ENCODE measurements at regions not wholly inside any gene's neighbourhood (a gene's known extent, or its start where the extent isn't known, plus 50 kb on each side); places are given as distances from the start of the nearest gene placed in this dataset.

- no peak for DNase-seq (ENCODE audit: low read depth)
- H3K4me3 ChIP-seq (ENCODE audit: low read depth, low read length): no peak overlapping the region
- TF ChIP-seq, protein P1, sequence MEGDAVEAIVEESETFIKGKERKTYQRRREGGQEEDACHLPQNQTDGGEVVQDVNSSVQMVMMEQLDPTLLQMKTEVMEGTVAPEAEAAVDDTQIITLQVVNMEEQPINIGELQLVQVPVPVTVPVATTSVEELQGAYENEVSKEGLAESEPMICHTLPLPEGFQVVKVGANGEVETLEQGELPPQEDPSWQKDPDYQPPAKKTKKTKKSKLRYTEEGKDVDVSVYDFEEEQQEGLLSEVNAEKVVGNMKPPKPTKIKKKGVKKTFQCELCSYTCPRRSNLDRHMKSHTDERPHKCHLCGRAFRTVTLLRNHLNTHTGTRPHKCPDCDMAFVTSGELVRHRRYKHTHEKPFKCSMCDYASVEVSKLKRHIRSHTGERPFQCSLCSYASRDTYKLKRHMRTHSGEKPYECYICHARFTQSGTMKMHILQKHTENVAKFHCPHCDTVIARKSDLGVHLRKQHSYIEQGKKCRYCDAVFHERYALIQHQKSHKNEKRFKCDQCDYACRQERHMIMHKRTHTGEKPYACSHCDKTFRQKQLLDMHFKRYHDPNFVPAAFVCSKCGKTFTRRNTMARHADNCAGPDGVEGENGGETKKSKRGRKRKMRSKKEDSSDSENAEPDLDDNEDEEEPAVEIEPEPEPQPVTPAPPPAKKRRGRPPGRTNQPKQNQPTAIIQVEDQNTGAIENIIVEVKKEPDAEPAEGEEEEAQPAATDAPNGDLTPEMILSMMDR (IDR thresholded peaks at IDR 0.05; ENCODE audit: control insufficient read depth, extremely low read depth, insufficient read depth): no peak
These were observed 498.1 kb downstream of the SLC4A3 start for GRCh38 chr2:220125551-220125950.

DNA sequence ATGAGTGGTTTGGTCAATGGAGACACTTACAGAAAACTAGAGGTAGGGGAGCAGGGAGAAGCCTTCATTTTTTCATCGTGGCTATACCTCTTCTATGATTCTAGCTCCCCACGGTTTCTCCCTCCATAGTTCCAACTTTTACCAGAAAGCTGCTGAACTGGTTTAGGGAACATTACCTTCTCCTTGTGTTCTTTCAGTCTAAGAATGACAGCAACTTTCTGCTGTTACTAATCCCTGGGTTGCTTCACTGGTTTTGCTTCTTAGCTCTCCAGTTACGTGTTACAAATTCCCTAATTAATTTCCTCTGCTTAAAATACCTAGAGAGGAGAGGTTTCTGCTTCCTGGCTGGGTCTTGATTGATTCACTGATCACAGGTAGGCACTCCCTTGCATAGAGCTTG lies 499.9 kb downstream of the SLC4A3 start:
- no peak overlapping the region for H3K4me3 ChIP-seq (ENCODE audit: low read depth, low read length)
- TF ChIP-seq, protein P1 (IDR thresholded peaks at IDR 0.05; ENCODE audit: control insufficient read depth, extremely low read depth, insufficient read depth): no peak
- no peak for DNase-seq (ENCODE audit: low read depth)

GRCh38 chr2:220127876-220128275 lies 500.4 kb downstream of the SLC4A3 start:
- TF ChIP-seq, protein P1 (IDR thresholded peaks at IDR 0.05; ENCODE audit: control insufficient read depth, extremely low read depth, insufficient read depth): no peak
- no peak overlapping the region for H3K4me3 ChIP-seq (ENCODE audit: low read depth, low read length)
- no peak for DNase-seq (ENCODE audit: low read depth)

DNA sequence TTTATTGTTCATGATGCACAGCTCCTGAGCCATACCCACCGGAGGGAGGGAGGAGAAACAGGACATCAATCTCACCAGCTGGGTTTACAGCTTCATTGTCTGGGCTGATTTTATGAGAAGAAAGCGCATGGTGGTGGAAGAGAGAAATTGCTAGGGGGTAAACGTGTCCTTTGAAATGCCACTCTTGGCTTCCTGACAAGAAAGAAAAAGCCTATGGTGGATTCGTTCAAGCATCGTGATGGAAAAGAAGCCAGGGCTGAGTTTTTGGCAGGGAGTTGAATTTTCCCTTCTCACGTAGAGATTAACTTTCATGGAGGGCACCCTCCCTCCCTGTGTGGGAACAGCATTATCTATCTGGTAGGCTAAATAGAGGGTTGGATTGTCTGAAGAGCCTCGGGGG lies 502.0 kb downstream of the SLC4A3 start:
- DNase-seq (ENCODE audit: low read depth): no peak
- no peak overlapping the region for H3K4me3 ChIP-seq (ENCODE audit: low read depth, low read length)
- TF ChIP-seq, protein P1 (IDR thresholded peaks at IDR 0.05; ENCODE audit: control insufficient read depth, extremely low read depth, insufficient read depth): no peak

GRCh38 chr2:220134756-220135534 lies 507.5 kb downstream of the SLC4A3 start:
- H3K4me3 ChIP-seq (ENCODE audit: low read depth, low read length): no peak overlapping the region
- no peak for DNase-seq (ENCODE audit: low read depth)
- TF ChIP-seq, protein P1 (IDR thresholded peaks at IDR 0.05; ENCODE audit: control insufficient read depth, extremely low read depth, insufficient read depth): no peak

DNA sequence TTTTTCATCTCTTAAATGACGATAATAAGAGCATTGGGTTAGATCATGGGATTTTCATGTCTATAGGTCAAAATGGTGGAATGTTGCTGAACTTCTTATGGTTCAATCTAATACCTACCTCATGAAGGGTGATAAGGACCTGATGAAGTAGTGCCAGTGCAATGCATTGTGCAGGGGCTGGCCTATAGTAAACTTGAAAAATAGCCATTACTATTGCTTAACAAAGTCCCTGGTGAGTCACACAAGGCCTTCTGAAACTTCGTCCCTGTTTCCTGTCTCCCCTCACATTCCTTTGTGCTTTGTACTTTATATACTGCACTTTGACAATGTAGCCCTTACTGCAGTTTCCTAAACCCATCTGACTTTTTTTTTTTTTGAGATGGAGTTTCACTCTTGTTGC lies 515.9 kb downstream of the SLC4A3 start:
- TF ChIP-seq, protein P1 (IDR thresholded peaks at IDR 0.05; ENCODE audit: control insufficient read depth, extremely low read depth, insufficient read depth): no peak
- no peak overlapping the region for H3K4me3 ChIP-seq (ENCODE audit: low read depth, low read length)
- DNase-seq (ENCODE audit: low read depth): no peak

- DNase-seq (ENCODE audit: low read depth): no peak
- no peak overlapping the region for H3K4me3 ChIP-seq (ENCODE audit: low read depth, low read length)
- TF ChIP-seq, protein P1 (IDR thresholded peaks at IDR 0.05; ENCODE audit: control insufficient read depth, extremely low read depth, insufficient read depth): no peak
These were observed 517.0 kb downstream of the SLC4A3 start for GRCh38 chr2:220144411-220144810.

Data from LNCaP clone FGC (cell line).